ENCODE measurements at regions not wholly inside any gene's neighbourhood (a gene's known extent, or its start where the extent isn't known, plus 50 kb on each side); places are given as distances from the start of the nearest gene placed in this dataset.

- peak; percentile 89 for DNase-seq (ENCODE audit: extremely low read depth, low read depth)
- TF ChIP-seq CTCF (IDR thresholded peaks at IDR 0.05; ENCODE audit: low read depth, low read length, missing control alignments) = peak; percentile 33
- H3K4me3 ChIP-seq (replicated peaks; ENCODE audit: low read depth, low read length) = peak overlapping the region; percentile 41
These were observed 224.1 kb upstream of the TPRG1 start for GRCh38 chr3:188947401-188948280.

GRCh38 chr3:188948281-188948996 is 223.3 kb upstream of the TPRG1 start:
- no peak for TF ChIP-seq CTCF (IDR thresholded peaks at IDR 0.05; ENCODE audit: low read depth, low read length, missing control alignments)
- peak overlapping the region; percentile 41 for H3K4me3 ChIP-seq (replicated peaks; ENCODE audit: low read depth, low read length)
- peak; percentile 81 for DNase-seq (ENCODE audit: extremely low read depth, low read depth)

GRCh38 chr3:188948997-188949389 is 222.8 kb upstream of the TPRG1 start:
- no peak for TF ChIP-seq CTCF (IDR thresholded peaks at IDR 0.05; ENCODE audit: low read depth, low read length, missing control alignments)
- H3K4me3 ChIP-seq (replicated peaks; ENCODE audit: low read depth, low read length) = no peak overlapping the region
- DNase-seq (ENCODE audit: extremely low read depth, low read depth) = no peak

DNA sequence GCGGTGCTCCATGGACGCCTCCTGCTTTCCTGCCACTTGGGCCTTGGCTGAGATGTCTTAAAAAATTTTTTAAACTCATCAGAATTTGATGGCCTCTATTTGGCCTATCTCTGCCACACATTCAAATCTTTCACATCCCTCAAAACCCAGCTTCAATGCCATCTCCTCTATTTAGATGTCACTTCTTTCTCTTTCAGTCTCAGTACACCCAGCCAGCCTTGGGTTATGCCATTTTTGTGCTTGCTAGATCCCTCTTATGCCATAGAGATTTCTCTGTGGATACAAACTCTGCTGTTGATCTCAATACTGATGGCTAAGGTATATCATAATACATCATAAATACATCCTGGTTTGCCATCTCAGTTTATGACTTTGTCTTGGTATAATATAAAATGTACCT is 222.3 kb upstream of the TPRG1 start:
- no peak for DNase-seq (ENCODE audit: extremely low read depth, low read depth)
- TF ChIP-seq CTCF (IDR thresholded peaks at IDR 0.05; ENCODE audit: low read depth, low read length, missing control alignments) = no peak
- no peak overlapping the region for H3K4me3 ChIP-seq (replicated peaks; ENCODE audit: low read depth, low read length)

DNA sequence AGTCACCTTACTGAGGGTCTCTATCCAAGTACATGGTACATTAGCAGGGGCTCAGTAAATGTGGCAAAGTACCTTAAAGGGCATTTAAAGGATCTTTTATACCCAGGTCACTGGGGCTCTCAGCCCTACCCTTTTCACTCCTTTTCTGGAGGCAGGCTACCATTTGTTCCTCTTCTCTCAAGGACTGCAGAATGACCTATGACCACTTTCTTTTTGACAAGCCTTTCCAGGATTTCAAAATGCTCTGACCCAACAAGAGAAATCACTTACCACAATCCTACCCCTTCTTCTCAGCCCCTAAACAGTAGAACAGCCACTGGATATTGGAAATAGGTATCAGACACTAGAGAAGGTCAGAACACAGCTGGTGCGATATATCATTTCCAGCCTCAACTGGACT is 221.8 kb upstream of the TPRG1 start:
- no peak for TF ChIP-seq CTCF (IDR thresholded peaks at IDR 0.05; ENCODE audit: low read depth, low read length, missing control alignments)
- no peak for DNase-seq (ENCODE audit: extremely low read depth, low read depth)
- no peak overlapping the region for H3K4me3 ChIP-seq (replicated peaks; ENCODE audit: low read depth, low read length)

GRCh38 chr3:188950832-188951489 is 220.8 kb upstream of the TPRG1 start:
- TF ChIP-seq CTCF (IDR thresholded peaks at IDR 0.05; ENCODE audit: low read depth, low read length, missing control alignments) = no peak
- H3K4me3 ChIP-seq (replicated peaks; ENCODE audit: low read depth, low read length) = no peak overlapping the region
- DNase-seq (ENCODE audit: extremely low read depth, low read depth) = peak; percentile 88
